HG02759 (cell line): ENCODE measurements at regions not wholly inside any gene's neighbourhood (a gene's known extent, or its start where the extent isn't known, plus 50 kb on each side); places are given as distances from the start of the nearest gene placed in this dataset.

Source experiments
- ATAC-seq: cut with Tn5 transposase; IDR thresholded peaks from one replicate; pipeline ENCODE4 v1.9.1; 2021; ENCODE audit warnings: mild to moderate bottlenecking, moderate library complexity; ENCODE audit not compliant: unreplicated experiment

DNA sequence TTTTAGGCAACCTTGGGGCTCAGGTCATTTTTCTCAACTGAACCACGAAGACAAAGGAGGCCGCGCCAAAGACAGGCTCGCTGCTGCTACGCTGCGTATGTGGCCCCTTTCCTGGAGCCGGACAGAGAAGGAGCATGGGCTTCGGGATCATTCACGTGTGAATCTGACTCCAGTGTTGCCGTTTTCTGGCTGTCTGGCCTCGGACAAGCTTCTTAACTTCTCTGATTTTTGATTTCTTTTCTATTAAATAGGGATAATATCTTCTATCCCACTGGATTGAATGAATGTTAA lies 50.8 kb upstream of the ZNF366 start:
- no peak for ATAC-seq

DNA sequence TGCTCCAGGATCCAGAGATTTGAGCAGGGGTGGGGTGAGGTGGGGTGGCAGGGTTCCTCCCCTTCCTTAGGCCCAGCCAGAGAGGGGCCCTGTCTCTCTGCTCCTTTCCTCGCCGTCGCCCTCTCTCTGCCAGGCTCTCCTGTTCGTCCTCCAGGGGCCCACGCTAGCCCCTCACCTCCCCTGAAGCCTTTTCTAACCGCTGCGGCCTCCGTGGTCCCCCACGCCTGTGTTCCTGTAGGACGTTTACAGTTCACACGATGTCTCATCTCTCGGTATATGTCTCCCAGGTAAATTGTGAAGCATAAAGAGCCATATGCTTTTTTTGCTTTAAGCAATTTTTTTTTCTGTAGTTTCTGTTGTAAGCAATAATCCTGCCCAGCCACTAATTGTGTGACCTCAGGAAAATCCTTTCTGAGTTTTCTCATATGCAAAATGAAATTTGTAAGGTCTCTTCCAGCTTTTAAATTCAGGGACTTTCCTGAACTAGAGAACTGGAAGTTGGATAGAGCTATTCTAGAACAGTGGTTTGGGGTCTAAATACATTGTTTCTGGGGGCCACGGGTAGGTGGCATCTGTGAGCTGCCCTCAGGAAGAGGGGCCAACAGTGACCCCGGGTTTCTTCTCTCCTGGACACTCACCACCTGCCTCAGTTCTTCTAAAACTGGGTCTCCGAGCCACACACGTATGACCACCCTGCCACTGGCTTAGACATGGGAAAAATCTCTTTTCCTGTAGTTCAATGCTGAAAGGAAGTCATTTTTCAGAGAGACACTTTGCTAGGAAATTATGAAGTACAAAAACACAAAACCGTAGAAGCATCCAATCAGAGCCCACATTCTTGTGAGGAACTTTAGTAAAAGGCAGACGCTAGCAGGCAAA lies 50.2 kb upstream of the ZNF366 start:
- no peak for ATAC-seq
